HL-60 (cell line): ENCODE measurements at regions not wholly inside any gene's neighbourhood (a gene's known extent, or its start where the extent isn't known, plus 50 kb on each side); places are given as distances from the start of the nearest gene placed in this dataset.

Source experiments
- CTCF ChIP-seq: IDR thresholded peaks from one replicate; pipeline ENCODE4 v1.5.1; 2011; ENCODE audit warnings: low read length, control low read depth, inconsistent platforms; ENCODE audit not compliant: insufficient read depth
- POLR2AphosphoS5 ChIP-seq: IDR thresholded peaks from 2 replicates; pipeline ENCODE4 v1.6.1; 2012; ENCODE audit warnings: low read depth
- SPI1 ChIP-seq: IDR thresholded peaks from 2 replicates; pipeline ENCODE4 v1.6.1; 2012; ENCODE audit warnings: low read depth, mild to moderate bottlenecking, borderline replicate concordance

GRCh38 chr4:175459571-175459970 is 352.5 kb downstream of the GPM6A start:
- TF ChIP-seq CTCF = no peak
- no peak for TF ChIP-seq POLR2AphosphoS5
- TF ChIP-seq SPI1 = no peak
